ENCODE measurements at regions not wholly inside any gene's neighbourhood (a gene's known extent, or its start where the extent isn't known, plus 50 kb on each side); places are given as distances from the start of the nearest gene placed in this dataset.

- WGBS (ENCODE audit: low lambda C conversion rate), result 64% methylated on average over 5 of the region's 5 CpGs
- no peak overlapping the region for H3K4me3 ChIP-seq (ENCODE audit: low read depth in 2 of 2, low read length in 1 of 2)
- ChIA-PET POLR2A (no interaction called here), CTCF (no interaction called here)
- H3F3A ChIP-seq (replicated peaks; ENCODE audit: insufficient read depth), result no peaks in the 10 kb centered on the region
- peaks cover 0 to 8% of the 10 kb centered on the region in 2 experiments; a peak in 2 of 4 replicates for H3K4me1 ChIP-seq (ENCODE audit: control insufficient read depth in 1 of 2, insufficient read depth in 2 of 2, low read depth in 1 of 2, low read length in 1 of 2)
- H4K20me1 ChIP-seq (ENCODE audit: insufficient read depth), result no peaks in the 10 kb centered on the region
- no peak overlapping the region for H3K4me2 ChIP-seq
- H3K36me3 ChIP-seq (replicated peaks in 1 of 2; ENCODE audit: control insufficient read depth in 1 of 2, insufficient read depth in 2 of 2, low read length in 1 of 2), result no peaks in the 10 kb centered on the region
- no peak for DNase-seq
- no peaks in the 10 kb centered on the region; the same call in 1 of the 2 replicates for H3K27me3 ChIP-seq (ENCODE audit: insufficient read depth)
- TF ChIP-seq GATA2 (CRISPR knock-in tag; IDR thresholded peaks at IDR 0.05) (no peak), PBX3 (IDR thresholded peaks at IDR 0.05) (no peak), ELF1 (IDR thresholded peaks at IDR 0.05) (no peak), ZBTB33 (IDR thresholded peaks at IDR 0.05; ENCODE audit: borderline replicate concordance, low read depth) (no peak), TEAD4 (IDR thresholded peaks at IDR 0.05; ENCODE audit: borderline replicate concordance, insufficient read depth) (no peak), YY1 (IDR thresholded peaks at IDR 0.05; ENCODE audit: low read depth) (no peak), SIN3A (IDR thresholded peaks at IDR 0.05; ENCODE audit: borderline replicate concordance, low read depth, low read length) (no peak), USF1 (IDR thresholded peaks at IDR 0.05; ENCODE audit: borderline replicate concordance, low read depth) (no peak), GABPA (IDR thresholded peaks at IDR 0.05; ENCODE audit: low read depth) (no peak), MEF2A (IDR thresholded peaks at IDR 0.05; ENCODE audit: borderline replicate concordance, low read depth) (no peak)
- H3K9me3 ChIP-seq, result no peaks in the 10 kb centered on the region
- H3K27ac ChIP-seq (ENCODE audit: low read depth in 2 of 2, low read length in 1 of 2), result no peak overlapping the region
- no peaks in the 10 kb centered on the region; the same call in 1 of the 2 replicates for H3K9me2 ChIP-seq
- H2AFZ ChIP-seq (ENCODE audit: low read depth), result no peak overlapping the region
- H3K79me2 ChIP-seq (ENCODE audit: insufficient read depth), result no peaks in the 10 kb centered on the region
- H3K9ac ChIP-seq, result no peak overlapping the region
These were observed 160.6 kb upstream of the ADO start for GRCh38 chr10:62643606-62644587.

- ChIA-PET POLR2A (no interaction called here), CTCF (no interaction called here)
- 72% methylated on average over 6 of the region's 6 CpGs for WGBS (ENCODE audit: low lambda C conversion rate)
- TF ChIP-seq EP300 (IDR thresholded peaks at IDR 0.05; ENCODE audit: borderline replicate concordance in 1 of 2, low read depth in 1 of 2, low read length in 1 of 2), result no peak
- TF ChIP-seq FOXM1 (IDR thresholded peaks at IDR 0.05; ENCODE audit: low read depth), result no peak
- H3F3A ChIP-seq (replicated peaks; ENCODE audit: insufficient read depth), result no peaks in the 10 kb centered on the region
- H3K9me3 ChIP-seq, result no peaks in the 10 kb centered on the region
- no peak overlapping the region for H2AFZ ChIP-seq (ENCODE audit: low read depth)
- DNase-seq, result no peak
- peaks cover 0 to 14% of the 10 kb centered on the region in 2 experiments; a peak in 1 of 4 replicates for H3K4me1 ChIP-seq (ENCODE audit: control insufficient read depth in 1 of 2, insufficient read depth in 2 of 2, low read depth in 1 of 2, low read length in 1 of 2)
- no peak overlapping the region for H3K9ac ChIP-seq
- no peak overlapping the region for H3K27ac ChIP-seq (ENCODE audit: low read depth in 2 of 2, low read length in 1 of 2)
- no peaks in the 10 kb centered on the region; the same call in 1 of the 2 replicates for H3K27me3 ChIP-seq (ENCODE audit: insufficient read depth)
- no peaks in the 10 kb centered on the region for H4K20me1 ChIP-seq (ENCODE audit: insufficient read depth)
- H3K4me3 ChIP-seq (ENCODE audit: low read depth in 2 of 2, low read length in 1 of 2), result no peak overlapping the region
- H3K36me3 ChIP-seq (replicated peaks in 1 of 2; ENCODE audit: control insufficient read depth in 1 of 2, insufficient read depth in 2 of 2, low read length in 1 of 2), result no peaks in the 10 kb centered on the region
- H3K4me2 ChIP-seq, result no peak overlapping the region
- no peaks in the 10 kb centered on the region for H3K9me2 ChIP-seq
- no peaks in the 10 kb centered on the region for H3K79me2 ChIP-seq (ENCODE audit: insufficient read depth)
These were observed 157.0 kb upstream of the ADO start for GRCh38 chr10:62647375-62648092.

Data from SK-N-SH (cell line).